COR-L47 (cell line): ENCODE measurements at regions not wholly inside any gene's neighbourhood (a gene's known extent, or its start where the extent isn't known, plus 50 kb on each side); places are given as distances from the start of the nearest gene placed in this dataset.
A peak's percentile ranks its signal among the peaks of the same experiment; 100 is the strongest.

ENCODE experiments used
- DNase-seq: peaks from one replicate; lab custom pipeline; 2025; lab: John Stamatoyannopoulos, UW

DNA sequence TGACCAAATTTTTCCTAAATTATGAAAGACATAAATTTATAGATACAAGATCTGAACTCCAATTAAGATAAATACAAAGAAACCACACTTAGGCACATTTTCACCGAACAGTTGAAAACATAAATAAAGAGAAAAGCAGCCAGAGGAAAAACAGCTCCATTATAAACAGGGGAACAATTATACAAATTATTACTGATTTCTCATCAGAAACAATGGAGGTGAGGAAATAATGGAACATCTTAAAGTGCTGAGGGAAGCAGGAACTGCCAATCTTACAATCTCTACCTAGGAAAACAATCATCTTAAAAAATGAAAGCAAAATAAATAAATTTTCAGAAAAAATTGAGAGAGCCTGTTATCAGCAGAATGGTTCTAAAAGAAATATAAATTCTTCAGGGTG, 234.4 kb upstream of the PMFBP1 start:
- DNase-seq: no peak

DNA sequence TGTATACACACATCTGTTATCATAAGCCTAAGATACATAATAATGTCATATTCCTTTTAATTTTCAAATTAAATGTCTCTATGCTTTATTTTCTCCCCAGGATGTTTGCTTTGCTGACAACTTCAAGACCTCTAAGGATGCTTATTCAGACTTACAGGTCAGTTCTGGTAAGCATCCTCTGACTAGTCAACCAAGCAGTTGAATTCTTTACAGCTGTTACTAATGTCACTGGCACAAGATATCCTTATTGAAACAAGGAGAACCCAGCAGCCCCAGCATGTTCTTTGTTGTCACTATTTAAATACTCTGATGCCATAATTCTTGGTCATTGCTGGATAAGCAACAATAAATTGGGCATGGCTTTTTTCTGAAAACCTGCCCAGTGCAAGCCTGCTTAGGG, 232.3 kb upstream of the PMFBP1 start:
- no peak for DNase-seq

DNA sequence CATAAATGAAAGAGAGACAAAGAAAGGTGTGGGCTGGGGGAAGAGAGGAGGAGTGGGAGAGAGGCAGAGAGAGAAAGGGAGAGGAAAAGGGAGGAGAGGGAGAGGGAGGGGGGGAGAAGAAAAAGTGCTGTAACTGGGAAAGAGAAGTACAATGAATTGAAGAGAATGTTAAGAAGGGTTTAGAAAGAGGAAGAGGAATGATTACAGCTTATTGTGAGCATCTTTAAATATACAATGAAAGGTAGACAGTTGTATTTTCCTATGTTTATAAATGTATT, 229.1 kb upstream of the PMFBP1 start:
- DNase-seq: no peak

DNA sequence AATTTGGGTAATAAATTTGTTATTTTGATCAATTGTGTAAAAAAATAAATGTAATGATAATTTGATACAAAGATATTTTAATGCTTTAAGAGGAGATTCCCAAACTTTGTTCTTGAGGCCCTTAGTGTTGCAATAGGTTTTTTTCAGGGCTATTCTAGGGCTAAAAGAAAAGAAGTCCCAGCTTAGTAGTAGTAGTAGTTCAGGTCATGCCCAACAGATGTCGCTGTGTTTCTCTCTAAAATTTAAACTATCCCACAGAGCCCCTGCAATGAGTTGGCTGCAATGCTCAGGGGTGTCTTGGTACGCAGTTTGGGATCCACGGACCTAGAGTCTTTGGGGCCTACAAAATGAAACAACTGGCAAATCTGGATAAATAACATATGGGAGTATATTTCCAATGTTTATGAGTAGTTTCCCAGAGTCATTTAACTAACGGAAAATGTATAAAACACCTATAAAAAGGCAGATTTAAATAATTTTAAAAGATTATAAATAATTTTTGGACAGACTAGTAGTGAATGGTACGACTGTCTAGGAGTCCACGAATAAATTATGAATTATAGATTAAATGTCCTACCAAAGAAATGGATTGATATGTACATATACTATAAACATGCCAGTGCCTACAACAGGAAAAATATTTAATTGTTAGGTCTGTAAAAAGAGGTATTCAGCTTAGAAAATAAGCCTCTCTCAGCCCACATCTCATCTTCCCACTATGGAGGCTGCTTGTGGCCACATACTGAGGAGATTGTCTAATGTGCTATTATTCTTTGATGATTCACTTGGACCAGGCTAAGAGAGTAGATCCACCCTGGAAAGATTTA, 228.5 kb upstream of the PMFBP1 start:
- peak; percentile 22 for DNase-seq

GRCh38 chr16:72399811-72400210, 227.9 kb upstream of the PMFBP1 start:
- DNase-seq: no peak

DNA sequence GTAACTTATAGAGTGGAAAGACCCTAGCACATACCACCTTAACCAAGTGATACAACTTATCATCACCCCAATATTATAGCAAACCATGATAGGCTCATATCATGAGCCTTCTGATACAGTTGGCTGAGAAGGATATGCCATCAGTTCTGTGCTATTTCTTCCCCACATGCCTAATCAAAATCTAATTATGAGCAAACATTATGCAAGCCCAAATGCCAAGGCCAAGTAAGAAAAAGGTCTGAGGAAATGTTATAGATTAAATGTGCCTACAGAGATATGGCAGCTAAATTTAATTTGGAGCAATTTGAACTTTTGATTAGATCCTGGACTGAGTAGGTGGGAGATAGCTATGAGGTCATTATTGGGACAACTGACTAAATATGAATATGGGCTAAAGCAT, 225.9 kb upstream of the PMFBP1 start:
- DNase-seq: no peak

DNA sequence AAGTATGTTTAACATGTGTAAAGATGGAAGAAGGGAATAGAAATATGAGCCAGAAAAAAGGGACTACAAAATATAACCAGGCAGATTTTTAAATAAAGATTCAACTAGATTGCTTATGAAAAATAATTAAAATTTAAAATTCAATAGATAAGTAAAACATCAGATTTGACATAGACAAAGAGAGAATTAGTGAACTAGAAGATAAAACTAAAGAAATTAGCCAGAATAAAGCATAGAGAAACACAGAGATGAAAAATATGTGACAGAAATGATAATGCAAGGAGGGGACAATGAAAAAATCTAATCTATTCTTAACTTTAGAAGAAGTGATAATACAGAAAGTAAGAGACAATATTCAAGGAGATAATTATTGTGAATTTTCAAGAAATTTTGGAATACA, 222.6 kb upstream of the PMFBP1 start:
- DNase-seq: no peak

DNA sequence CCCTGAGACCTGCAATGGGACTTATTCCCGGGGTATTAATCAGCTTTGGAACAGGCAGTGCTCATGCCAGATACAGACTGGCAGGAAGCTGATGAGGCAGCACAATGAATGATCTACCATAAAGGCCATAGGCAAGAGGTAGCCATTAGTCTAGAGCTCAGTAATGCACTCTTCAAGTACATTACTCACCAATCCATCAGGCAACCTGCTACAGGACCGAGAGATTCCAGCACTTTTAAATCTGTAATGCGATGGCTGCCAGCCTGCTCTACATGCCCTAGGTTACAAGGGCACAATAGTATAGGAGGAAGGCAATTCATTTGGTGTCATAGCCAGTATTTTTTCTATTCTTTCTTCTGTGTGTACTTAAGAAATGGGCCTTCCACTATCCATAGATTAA, 217.8 kb upstream of the PMFBP1 start:
- DNase-seq: no peak

DNA sequence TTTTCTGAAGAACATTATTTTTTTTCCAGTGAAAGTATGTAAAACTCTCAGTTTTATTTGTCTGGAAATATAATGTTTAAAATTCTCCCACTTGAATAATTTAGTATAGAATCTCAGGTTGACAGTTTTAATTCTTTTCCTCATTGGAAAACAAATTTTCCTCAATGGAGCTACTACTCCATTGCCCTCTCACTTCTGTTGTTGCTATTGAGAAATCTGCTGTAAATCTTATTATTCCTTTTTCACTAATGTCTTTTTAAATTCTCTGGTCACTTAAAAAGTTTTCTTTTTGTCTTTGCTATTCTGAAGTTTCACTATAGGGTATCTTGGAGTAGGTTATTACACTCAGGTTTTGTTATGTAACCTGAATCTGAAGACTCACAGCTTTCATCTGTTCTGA, 216.1 kb upstream of the PMFBP1 start:
- no peak for DNase-seq

DNA sequence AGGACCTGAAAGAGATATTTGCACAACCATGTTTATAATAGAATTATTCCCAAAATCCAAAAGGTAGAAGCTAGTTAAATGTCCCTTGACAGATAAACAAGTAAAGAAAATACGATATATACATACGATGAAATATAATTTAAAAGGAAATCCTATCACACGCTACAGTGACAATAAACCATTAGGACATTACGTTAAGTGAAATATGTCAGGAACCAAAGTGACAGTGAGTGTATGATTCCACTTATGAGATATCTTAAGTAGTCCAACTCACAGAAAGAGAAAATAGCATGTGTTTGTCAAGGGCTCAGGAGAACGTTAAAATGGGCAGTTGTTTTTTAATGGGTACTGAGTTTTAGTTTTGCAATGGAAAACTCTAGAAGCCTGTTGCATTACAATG, 212.7 kb upstream of the PMFBP1 start:
- DNase-seq: no peak

DNA sequence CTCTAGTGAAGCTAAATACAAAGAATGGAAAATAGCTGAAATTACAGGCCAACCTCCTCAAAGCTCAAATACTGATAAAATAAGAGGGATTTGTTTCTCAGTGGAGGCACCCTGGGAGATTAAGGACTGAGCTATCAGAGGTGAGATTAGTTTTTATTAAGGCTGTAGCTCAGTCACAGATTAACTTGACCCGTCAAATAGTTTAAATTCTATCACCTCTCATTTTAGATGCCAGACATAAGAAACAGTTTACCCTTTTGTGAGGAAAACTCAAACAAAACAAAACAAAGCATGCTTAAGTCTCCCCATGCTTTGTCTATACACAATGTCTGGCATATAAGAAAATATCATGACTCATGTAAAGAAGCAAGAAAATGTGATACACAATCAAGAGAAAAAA, 208.3 kb upstream of the PMFBP1 start:
- DNase-seq: no peak

GRCh38 chr16:72373201-72373600, 201.2 kb upstream of the PMFBP1 start:
- DNase-seq: no peak

- no peak for DNase-seq
Measured at GRCh38 chr16:72372087-72373045, 200.4 kb upstream of the PMFBP1 start.

- no peak for DNase-seq
Measured at GRCh38 chr16:72371307-72372086, 199.5 kb upstream of the PMFBP1 start.

DNA sequence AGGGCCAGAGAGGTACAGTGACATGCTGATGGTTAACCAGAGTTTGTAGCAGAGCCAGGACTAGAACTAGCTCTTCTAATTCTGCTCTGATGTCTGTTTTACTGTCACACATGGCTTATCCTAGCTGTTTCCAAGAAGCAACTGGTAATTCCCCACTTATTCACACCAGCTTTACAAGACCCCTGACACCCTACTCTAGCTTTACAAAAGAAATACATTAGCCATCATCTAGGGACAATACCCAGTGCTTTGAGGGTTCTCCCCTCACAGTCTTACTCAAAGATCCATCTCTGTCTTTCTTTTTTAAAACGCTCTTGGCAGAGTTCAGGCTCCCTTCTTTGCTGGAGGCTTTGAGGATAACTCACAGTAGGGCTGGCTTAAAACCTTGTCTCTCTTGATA, 197.3 kb upstream of the PMFBP1 start:
- no peak for DNase-seq

DNA sequence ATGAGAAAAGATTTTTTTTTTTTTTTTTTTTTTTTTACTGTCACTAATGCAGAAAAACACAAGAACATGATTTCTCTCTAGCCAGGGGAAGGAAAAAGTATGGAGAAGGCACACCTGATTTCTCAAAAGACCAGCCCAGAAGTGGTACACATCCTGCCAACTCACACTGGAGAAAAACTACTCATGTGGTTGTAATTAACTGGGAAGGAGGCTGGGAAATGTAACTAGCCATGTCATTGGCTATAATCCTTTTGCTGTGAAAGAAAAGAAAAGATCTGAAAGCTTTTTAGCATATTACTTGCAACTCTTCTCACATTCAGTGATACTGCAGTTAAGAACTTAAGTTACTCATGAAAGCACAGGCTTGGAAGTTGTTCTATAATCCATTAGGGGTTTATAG, 195.9 kb upstream of the PMFBP1 start:
- no peak for DNase-seq

DNA sequence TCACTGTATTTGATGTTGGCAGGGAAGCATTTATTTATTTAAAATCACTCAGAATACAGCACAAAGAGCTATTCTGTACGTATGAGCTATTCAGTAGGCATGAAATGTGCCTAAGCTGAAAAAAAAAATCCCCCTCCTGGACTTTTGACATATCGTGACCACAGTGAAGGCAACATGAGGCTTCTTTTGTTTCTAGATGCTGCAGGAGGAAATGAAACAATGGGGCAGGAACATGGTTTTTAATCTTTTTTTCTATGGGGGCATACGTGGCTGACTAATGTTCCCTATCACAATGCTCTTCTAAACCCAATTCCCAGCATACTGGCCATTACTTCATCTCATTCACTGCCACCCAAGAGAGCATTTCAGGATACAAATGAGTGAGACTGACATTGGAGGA, 191.0 kb upstream of the PMFBP1 start:
- DNase-seq: no peak

DNA sequence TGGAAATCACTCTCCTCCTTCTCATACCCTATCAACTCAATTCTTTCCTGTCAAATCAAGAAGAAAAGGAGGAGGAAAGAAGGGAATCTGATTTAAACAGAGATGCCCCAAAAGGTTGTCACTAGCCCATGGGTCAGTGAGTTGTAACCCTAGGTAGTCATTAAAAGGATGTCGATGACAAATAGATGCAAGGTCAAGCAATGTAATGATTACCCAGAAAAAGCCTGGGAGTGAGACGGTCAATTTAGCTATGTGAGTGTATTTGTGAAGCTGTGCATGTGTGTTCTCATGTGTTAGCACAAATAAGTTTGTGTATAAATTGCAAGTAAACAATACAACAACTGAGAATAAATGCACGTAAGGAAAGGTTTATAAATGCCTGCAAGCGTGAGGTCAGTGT, 190.5 kb upstream of the PMFBP1 start:
- DNase-seq: no peak

DNA sequence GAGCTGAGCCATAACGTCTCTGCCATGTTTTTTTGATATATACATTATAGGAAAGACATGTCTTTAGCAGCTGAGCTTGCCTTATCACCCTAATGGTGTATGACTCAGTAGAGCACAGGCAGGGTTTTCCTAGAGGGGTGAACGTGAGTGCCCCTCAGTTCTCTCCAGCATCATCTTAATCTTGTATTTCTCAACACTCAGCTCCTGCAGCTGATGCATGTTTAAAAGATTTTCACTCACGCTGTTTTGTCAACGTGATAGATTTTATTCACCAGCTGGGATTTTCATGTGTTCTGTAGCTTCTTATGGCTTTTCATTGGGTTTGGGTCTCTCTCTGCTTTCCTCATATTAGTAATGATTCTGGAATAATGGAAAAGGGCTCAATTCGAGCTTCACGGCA, 186.0 kb upstream of the PMFBP1 start:
- no peak for DNase-seq

DNA sequence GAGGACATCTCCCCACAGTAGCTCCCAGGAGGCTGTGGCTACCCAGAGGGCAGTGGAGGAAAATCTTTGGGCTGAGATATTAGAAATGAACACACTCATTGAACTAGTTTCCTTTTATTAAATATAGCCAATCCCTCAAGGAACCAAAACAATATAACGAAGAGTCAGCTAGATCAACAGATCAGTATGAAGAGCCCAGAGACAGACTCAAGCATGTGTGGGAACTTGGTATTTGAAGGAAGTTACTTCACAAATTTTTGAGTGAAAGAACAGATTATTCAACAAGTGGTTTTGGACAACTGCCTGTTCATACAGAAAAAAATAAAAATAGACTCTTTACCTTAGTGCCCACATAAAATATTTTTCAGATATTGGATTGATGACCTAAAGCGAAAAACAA, 183.6 kb upstream of the PMFBP1 start:
- no peak for DNase-seq

DNA sequence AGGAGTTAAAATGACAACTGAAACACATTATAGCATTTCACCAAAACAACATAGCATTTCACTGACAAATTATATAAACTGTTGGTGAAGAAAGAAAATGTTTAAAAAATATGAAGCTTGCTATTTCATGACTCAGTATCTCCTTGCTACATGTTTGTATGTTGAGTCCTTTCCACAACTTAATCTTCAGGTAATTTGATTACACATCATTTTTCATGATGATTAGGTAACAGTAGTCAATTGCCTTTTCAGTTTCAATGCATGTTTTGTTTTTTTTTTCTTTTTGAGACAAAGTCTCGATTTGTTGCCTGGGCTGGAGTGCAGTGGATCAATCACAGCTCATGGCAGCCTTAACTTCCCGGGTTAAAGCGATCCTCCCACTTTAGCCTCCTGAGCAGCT, 177.8 kb upstream of the PMFBP1 start:
- DNase-seq: no peak

- DNase-seq: no peak
Measured at GRCh38 chr16:72332926-72333325, 161.0 kb upstream of the PMFBP1 start.

- no peak for DNase-seq
Measured at GRCh38 chr16:72324578-72324977, 152.6 kb upstream of the PMFBP1 start.
